MM.1S (cell line): ENCODE measurements at regions not wholly inside any gene's neighbourhood (a gene's known extent, or its start where the extent isn't known, plus 50 kb on each side); places are given as distances from the start of the nearest gene placed in this dataset.

Experiments used
- CTCF ChIP-seq: fragments of 300-600 bp; sonication (generic); IDR thresholded peaks from 2 replicates; pipeline ENCODE4 v1.5.1; 2016; ENCODE audit warnings: antibody characterized with exemption, low read length, mixed read lengths
- EZH2 ChIP-seq: fragments of 300-600 bp; sonication (generic); optimal IDR thresholded peaks from 2 replicates; pipeline ENCODE3; 2017; ENCODE audit warnings: low read depth, mild to moderate bottlenecking, antibody characterized with exemption, low read length, mixed read lengths
- EZH2phosphoT487 ChIP-seq: fragments of 300-600 bp; sonication (generic); IDR thresholded peaks from 2 replicates; pipeline ENCODE4 v1.6.1; 2018; ENCODE audit warnings: antibody characterized with exemption, low read length

DNA sequence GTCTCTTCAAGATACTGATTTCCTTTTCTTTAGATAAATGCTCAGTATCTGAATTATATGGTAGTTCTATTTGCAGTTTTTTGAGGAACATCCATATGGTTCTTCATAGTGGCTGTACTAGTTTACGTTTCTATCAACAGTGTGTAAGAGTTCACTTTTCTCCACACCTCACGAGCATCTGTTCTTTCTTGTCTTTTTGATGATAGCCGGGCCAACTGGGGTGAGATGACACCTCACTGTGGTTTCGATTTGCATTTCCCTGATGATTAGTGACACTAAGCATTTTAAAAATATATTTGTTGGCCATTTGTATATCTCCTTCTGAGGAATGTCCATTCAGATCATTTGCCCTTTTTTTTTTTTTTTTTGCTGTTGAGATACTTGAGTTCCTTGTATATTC lies 458.8 kb downstream of the SETBP1 start:
- TF ChIP-seq CTCF (no peak), EZH2 (no peak), EZH2phosphoT487 (no peak)
